DMS53 (cell line): ENCODE measurements at regions not wholly inside any gene's neighbourhood (a gene's known extent, or its start where the extent isn't known, plus 50 kb on each side); places are given as distances from the start of the nearest gene placed in this dataset.

Source experiments
- DNase-seq: peaks from one replicate; lab custom pipeline; 2025; lab: John Stamatoyannopoulos, UW

GRCh38 chr13:75231235-75231634 lies 250.7 kb downstream of the TBC1D4 start:
- no peak for DNase-seq

DNA sequence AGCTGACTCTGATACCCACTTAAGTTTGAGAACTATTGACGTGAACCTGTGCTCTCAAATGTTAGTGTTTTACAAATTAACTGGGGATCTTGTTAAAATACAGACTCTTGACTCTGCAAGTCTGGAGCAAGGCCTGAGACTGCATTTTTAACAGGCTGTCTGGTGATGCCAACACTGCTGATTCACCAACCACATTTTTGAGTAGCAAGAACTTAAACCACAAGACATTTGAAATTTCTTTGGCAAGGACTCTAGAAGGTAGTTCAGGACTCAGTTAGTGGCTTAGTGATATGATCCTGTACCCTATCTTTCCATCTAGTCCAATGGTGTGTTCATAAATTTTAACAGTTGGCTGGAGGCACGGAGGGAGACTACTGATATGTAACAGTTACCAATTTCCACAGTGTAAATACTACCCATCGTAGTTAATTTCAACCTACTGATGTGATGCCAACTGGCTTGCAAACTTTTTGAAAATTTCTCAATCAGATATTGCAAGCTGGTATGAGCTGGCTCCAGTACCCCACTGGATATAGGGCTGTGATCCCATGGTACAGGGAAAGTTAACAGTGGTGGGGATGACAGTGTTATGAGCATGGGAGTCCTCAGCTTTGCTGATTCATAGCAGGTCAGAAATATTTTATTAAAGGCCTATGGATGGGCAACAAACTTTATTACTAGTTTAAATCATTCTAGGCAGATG lies 255.1 kb downstream of the TBC1D4 start:
- no peak for DNase-seq

GRCh38 chr13:75226092-75226491 lies 255.9 kb downstream of the TBC1D4 start:
- DNase-seq: peak; percentile 3

DNA sequence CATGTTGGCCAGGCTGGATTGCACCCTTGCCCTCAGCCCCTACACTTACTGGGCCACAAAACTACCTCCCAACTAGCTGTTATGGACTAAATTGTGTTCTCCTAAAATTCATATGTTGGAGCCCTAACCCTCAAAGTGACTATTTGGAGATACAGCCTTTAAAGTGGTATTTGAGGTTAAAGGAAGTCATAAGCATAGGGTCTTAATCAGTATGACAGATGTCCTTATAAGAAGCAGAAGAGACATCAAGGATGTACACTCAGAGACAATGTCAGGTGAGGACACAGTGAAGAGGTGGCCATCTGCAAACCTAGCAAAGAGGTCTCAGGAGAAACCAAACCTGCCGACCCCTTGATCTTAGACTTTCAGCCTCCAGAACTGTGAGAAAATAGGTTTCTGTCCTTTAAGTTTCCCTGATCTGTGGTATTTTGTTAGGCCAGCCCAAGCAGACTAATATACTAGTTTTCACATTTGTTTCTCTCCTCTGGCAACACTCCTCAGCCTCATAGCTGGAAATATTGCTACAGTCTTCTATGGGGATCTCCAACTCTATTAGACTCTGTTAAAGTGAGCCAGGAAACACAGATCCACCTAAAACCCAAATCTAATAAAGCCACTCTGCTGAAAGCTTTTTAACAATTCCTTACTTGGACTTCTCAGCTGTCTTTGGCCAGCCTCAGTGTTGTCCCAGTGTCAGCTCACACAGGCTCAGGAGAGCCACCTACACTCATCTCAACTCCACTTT lies 256.5 kb downstream of the TBC1D4 start:
- no peak for DNase-seq

DNA sequence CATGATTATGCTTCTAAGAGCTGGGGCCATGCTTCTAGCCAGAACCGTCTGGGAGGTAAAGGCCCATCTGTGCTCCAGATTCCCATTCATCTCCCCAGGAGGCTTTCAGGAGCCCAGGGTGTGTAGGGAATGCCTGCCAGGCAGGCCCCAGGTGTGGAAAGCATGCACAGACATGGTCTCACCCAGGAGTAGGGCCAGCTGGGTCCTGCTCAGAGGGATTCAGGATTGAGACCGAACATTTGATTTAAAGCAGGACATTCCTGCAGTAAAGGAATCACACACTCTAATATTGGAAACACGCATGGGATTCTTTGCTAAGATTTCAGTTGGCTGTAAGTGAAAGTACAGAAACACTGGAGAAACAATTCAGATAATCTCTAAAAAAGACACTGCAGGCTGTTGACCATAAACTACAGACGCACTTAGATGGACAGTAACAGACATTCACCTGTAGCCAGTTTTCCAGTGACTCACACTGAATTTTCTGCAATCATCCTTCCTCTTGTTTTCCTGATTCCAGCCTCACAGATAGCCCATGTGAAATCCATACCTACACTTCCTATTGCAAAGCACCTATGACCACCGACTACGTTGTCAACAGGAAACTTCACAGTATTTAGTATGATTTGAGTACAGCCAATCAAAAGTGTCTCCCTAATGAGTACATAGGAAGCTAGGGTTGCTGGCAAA lies 257.8 kb downstream of the TBC1D4 start:
- DNase-seq: no peak

- DNase-seq: no peak
Observed at GRCh38 chr13:75222031-75222430, 259.9 kb downstream of the TBC1D4 start.

DNA sequence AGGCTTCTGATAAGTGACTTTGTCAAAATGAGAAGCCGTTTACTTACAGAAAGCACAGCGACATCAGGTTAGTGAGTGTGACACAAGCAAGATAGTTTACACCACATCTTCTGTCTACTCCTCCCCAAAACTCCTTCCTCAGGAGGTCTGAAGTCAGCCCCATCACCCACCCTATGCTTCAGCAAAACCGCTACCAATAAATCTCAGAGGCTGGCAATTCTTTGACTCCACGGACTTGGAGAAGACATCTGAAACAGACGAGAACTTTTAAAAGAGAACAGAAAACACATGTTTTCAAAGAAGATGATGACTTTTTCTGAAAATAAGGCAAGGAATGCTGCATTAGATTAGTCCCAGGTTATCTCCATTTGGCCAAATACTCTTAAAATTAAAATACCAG lies 261.1 kb downstream of the TBC1D4 start:
- no peak for DNase-seq

- DNase-seq: no peak
Observed at GRCh38 chr13:75220238-75220542, 261.8 kb downstream of the TBC1D4 start.

- peak; percentile 64 for DNase-seq
Observed at GRCh38 chr13:75219479-75220237, 262.3 kb downstream of the TBC1D4 start.

- no peak for DNase-seq
Observed at GRCh38 chr13:75217949-75218348, 264.0 kb downstream of the TBC1D4 start.

GRCh38 chr13:75216038-75216437 lies 265.9 kb downstream of the TBC1D4 start:
- DNase-seq: no peak

- DNase-seq: no peak
Observed at GRCh38 chr13:75214846-75215245, 267.1 kb downstream of the TBC1D4 start.

DNA sequence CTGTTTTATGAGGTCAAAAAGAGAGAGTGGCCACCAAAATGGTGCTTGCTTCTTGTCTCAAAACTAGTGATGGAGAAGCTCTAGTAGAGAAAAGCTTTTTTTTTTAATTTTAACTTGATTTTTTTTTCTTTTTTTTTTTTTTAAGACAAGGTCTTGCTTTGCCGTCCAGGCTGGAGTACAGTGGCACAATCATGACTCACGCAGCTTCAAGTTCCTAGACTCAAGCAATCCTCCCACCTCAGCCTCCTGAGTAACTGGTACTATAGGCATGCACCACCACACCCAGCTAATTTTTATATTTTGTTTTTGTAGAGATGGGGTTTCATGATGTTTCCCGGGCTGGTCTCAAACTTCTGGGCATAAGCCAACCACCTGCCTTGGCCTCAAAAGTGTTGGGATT lies 279.0 kb downstream of the TBC1D4 start:
- DNase-seq: no peak

GRCh38 chr13:75197803-75198202 lies 284.2 kb downstream of the TBC1D4 start:
- DNase-seq: no peak

GRCh38 chr13:75196147-75196837 lies 285.7 kb downstream of the TBC1D4 start:
- no peak for DNase-seq

GRCh38 chr13:75195495-75196146 lies 286.3 kb downstream of the TBC1D4 start:
- DNase-seq: no peak

DNA sequence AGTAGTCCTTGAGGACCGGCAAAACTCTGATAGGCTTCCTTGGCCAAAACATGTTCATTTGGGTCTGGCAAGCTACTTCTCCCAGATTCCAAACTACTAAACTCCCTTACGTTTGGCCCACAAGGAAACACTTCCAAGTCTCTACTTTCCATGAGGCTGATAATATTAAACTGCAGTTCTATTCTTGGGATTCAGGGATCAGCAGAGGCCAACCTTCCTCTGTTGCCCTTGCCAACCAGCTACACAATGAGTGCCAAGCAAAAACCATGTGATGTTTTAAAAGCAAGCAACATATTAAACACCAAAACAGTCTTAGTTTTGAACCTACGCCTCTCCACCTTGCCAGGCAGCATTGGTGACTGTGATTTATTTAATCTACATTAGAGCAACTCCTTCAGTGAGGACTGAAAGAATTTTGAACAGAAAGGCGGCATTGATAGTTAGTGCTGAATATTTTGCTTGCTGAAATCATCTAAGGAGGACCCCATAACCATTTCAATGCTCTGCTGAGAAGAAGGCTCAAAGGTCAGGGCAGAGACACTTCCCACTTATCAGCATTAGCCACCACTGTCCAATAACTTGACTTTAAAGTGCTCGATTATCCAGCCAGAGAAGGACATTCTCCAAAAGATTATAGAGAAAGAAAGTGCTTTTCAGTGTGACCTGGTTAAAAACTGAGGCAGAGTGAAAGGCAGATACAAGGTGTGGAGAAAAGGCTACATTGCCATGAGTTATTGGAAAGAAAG lies 287.1 kb downstream of the TBC1D4 start:
- no peak for DNase-seq

DNA sequence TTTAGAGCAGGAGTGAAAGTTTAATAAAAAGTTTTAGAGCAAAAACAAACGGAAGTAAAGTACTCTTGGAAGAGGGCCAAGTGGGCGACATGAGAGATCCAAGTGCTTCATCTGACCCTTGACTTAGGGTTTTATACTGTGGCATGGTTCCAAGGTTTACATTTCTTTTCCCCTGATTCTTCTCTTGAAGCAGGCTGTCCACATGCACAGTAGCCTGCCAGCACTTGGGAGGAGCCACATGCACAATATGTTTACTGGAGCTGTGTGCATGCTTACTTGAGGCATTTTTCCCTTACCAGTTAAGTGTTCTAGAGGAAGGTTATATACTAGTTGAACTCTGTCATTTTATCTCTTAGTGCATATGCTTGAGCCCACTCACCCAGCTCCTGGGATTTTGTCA lies 295.6 kb downstream of the TBC1D4 start:
- DNase-seq: no peak

DNA sequence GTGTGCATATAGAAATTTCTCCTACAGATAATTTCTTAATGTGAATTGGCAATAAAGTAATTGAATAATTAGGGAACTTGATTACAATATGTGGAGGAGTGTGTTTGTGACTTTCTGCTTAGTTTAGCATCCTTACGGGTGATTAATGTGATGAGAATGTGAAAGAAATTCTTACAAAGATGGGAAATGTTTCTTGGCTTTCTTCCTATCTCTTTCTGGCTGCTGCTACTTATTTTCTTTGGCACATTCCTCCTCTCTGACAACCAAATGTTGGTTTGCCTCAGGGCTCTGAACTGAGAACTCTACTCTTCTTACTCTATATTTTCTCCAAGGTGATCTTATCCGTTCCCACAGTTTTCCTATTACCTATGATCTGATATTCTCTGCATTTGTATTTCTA lies 300.1 kb downstream of the TBC1D4 start:
- no peak for DNase-seq

GRCh38 chr13:75180805-75181455 lies 301.0 kb downstream of the TBC1D4 start:
- no peak for DNase-seq
